SU-DHL-6 (cell line): ENCODE measurements at regions not wholly inside any gene's neighbourhood (a gene's known extent, or its start where the extent isn't known, plus 50 kb on each side); places are given as distances from the start of the nearest gene placed in this dataset.

ENCODE experiments used
- CTCF ChIP-seq: fragments of 200-600 bp; sonication (generic); IDR thresholded peaks from one replicate; pipeline ENCODE4 v1.5.1; 2017; ENCODE audit warnings: antibody characterized with exemption, mild to moderate bottlenecking, low read length, moderate library complexity; ENCODE audit not compliant: insufficient read depth, poor library complexity, severe bottlenecking
- EZH2phosphoT487 ChIP-seq: fragments of 200-600 bp; sonication (generic), shearing (Covaris generic); conservative IDR thresholded peaks from 2 replicates; pipeline ENCODE4 v1.6.1; 2018; ENCODE audit warnings: mild to moderate bottlenecking, antibody characterized with exemption, low read length, moderate library complexity, mixed read lengths

GRCh38 chr11:112630496-112630895 is 330.7 kb upstream of the NCAM1 start:
- TF ChIP-seq CTCF, result no peak
- no peak for TF ChIP-seq EZH2phosphoT487
